SK-N-SH (cell line): ENCODE measurements at regions not wholly inside any gene's neighbourhood (a gene's known extent, or its start where the extent isn't known, plus 50 kb on each side); places are given as distances from the start of the nearest gene placed in this dataset.
"Not testable (repeated sequence)": the region's sequence is repeated elsewhere in the genome, so short reads cannot be mapped to it uniquely, and the experiment has no call there.

Experiments used
- CTCF ChIA-PET: fragments of 300-600, 350-600 bp; formaldehyde crosslinking; extraction: SDS; loops from one replicate; lab custom pipeline; 2021; lab: Yijun Ruan, JAX
- POLR2A ChIA-PET: fragments of 350-600 bp; sonication (Branson Sonifier 250); formaldehyde crosslinking; extraction: SDS; loops from one replicate; lab custom pipeline; 2020; ENCODE audit warnings: antibody characterized with exemption, inconsistent platforms; lab: Yijun Ruan, JAX
- DNase-seq: peaks from one replicate; pipeline ENCODE4 v3.0.0; 2012
- H2AFZ ChIP-seq: fragments of 200-600 bp; sonication (generic); 2 replicates; pipeline ENCODE4 v1.8.1; 2016; ENCODE audit warnings: antibody characterized with exemption, mild to moderate bottlenecking, low read depth
- H3F3A ChIP-seq: fragments of 200-600 bp; sonication (generic); replicated peaks from 2 replicates; pipeline ENCODE3; 2016; ENCODE audit warnings: antibody characterized with exemption, mild to moderate bottlenecking; ENCODE audit not compliant: insufficient read depth
- H3K27ac ChIP-seq, 2 experiments: fragments of 200-500 bp in 1 of 2; fragments of 200-600 bp in 1 of 2; sonication (Bioruptor generic) in 1 of 2; sonication (generic), shearing (Covaris generic) in 1 of 2; 2 replicates each; pipeline versions ENCODE4 v1.5.1 to v1.6.1; 2014 to 2016; ENCODE audit warnings: low read depth in 2 of 2, inconsistent platforms in 1 of 2, low read length in 1 of 2, mild to moderate bottlenecking in 1 of 2, mixed read lengths in 1 of 2
- H3K27me3 ChIP-seq: fragments of 200-600 bp; sonication (generic), shearing (Covaris generic); 2 replicates; pipeline ENCODE4 v1.6.1; 2016; ENCODE audit warnings: mixed run types; ENCODE audit not compliant: insufficient read depth
- H3K36me3 ChIP-seq, 2 experiments: fragments of 200-500 bp in 1 of 2; fragments of 200-600 bp in 1 of 2; sonication (Bioruptor generic) in 1 of 2; sonication (generic) in 1 of 2; replicated peaks in 1 of 2; 2 replicates each; pipeline versions ENCODE3 to v1.5.1; 2014 to 2016; ENCODE audit warnings: low read length in 1 of 2, mild to moderate bottlenecking in 1 of 2; ENCODE audit not compliant: insufficient read depth in 2 of 2, control insufficient read depth in 1 of 2
- H3K4me1 ChIP-seq, 2 experiments: fragments of 200-500 bp in 1 of 2; fragments of 200-600 bp in 1 of 2; sonication (Bioruptor generic) in 1 of 2; sonication (generic), shearing (Covaris generic) in 1 of 2; 2 replicates each; pipeline versions ENCODE4 v1.5.1 to v1.6.1; 2014 to 2016; ENCODE audit warnings: low read depth in 1 of 2, low read length in 1 of 2, mixed run types in 1 of 2; ENCODE audit not compliant: insufficient read depth in 2 of 2, control insufficient read depth in 1 of 2
- H3K4me2 ChIP-seq: fragments of 200-600 bp; sonication (generic), shearing (Covaris generic); 2 replicates; pipeline ENCODE4 v1.6.1; 2017; ENCODE audit warnings: mixed run types
- H3K4me3 ChIP-seq, 2 experiments: fragments of 200-500 bp in 1 of 2; fragments of 200-600 bp in 1 of 2; sonication (Bioruptor generic) in 1 of 2; sonication (generic), shearing (Covaris generic) in 1 of 2; 2 replicates each; pipeline versions ENCODE4 v1.5.1 to v1.8.1; 2014 to 2016; ENCODE audit warnings: low read depth in 2 of 2, inconsistent platforms in 1 of 2, low read length in 1 of 2, mild to moderate bottlenecking in 1 of 2, mixed read lengths in 1 of 2, moderate library complexity in 1 of 2
- H3K79me2 ChIP-seq: fragments of 200-600 bp; sonication (generic); 2 replicates; pipeline ENCODE4 v1.8.1; 2017; ENCODE audit warnings: mild to moderate bottlenecking; ENCODE audit not compliant: insufficient read depth
- H3K9ac ChIP-seq: fragments of 200-600 bp; sonication (generic); 2 replicates; pipeline ENCODE4 v1.6.1; 2017; ENCODE audit warnings: mixed run types
- H3K9me2 ChIP-seq: fragments of 200-600 bp; sonication (generic); 2 replicates; pipeline ENCODE4 v1.6.1; 2017; ENCODE audit warnings: mixed run types
- H3K9me3 ChIP-seq: fragments of 200-600 bp; sonication (generic); 2 replicates; pipeline ENCODE4 v1.6.1; 2017; ENCODE audit warnings: mixed run types, mild to moderate bottlenecking, moderate library complexity
- H4K20me1 ChIP-seq: fragments of 200-600 bp; sonication (generic); 2 replicates; pipeline ENCODE4 v1.6.1; 2017; ENCODE audit warnings: mild to moderate bottlenecking, mixed run types; ENCODE audit not compliant: insufficient read depth
- FOSL2 ChIP-seq: IDR thresholded peaks from 2 replicates; pipeline ENCODE4 v1.4.0; 2012; ENCODE audit warnings: low read depth, mild to moderate bottlenecking, moderate library complexity, borderline replicate concordance
- FOXJ3 ChIP-seq: sonication (generic); formaldehyde crosslinking; IDR thresholded peaks from 2 replicates; pipeline ENCODE4 v1.5.1; 2020; ENCODE audit warnings: mild to moderate bottlenecking, missing genetic modification reagents
- FOXM1 ChIP-seq: IDR thresholded peaks from 2 replicates; pipeline ENCODE4 v1.4.0; 2012; ENCODE audit warnings: low read depth, mild to moderate bottlenecking
- GATA2 ChIP-seq: sonication (generic); formaldehyde crosslinking; IDR thresholded peaks from 2 replicates; pipeline ENCODE4 v1.5.0; 2020; ENCODE audit warnings: mild to moderate bottlenecking, missing genetic modification reagents
- IRF3 ChIP-seq: fragments of 150-350 bp; IDR thresholded peaks from 2 replicates; pipeline ENCODE4 v1.6.1; 2016; ENCODE audit warnings: mild to moderate bottlenecking, low read depth, low read length
- MXI1 ChIP-seq: IDR thresholded peaks from 2 replicates; pipeline ENCODE4 v1.6.1; 2012; ENCODE audit warnings: mild to moderate bottlenecking, low read depth, low read length, improper control_type of control experiment
- NFIC ChIP-seq: IDR thresholded peaks from 2 replicates; pipeline ENCODE4 v1.4.0; 2012; ENCODE audit warnings: borderline replicate concordance
- POLR2AphosphoS5 ChIP-seq: IDR thresholded peaks from 2 replicates; pipeline ENCODE4 v1.6.1; 2012; ENCODE audit warnings: low read depth, low read length
- REST ChIP-seq: IDR thresholded peaks from 2 replicates; pipeline ENCODE4 v1.6.1; 2012; ENCODE audit warnings: mild to moderate bottlenecking, low read depth, low read length, moderate library complexity
- RFX5 ChIP-seq: IDR thresholded peaks from 2 replicates; pipeline ENCODE4 v1.6.1; 2012; ENCODE audit warnings: mild to moderate bottlenecking, improper control_type of control experiment, low read length
- USF1 ChIP-seq: IDR thresholded peaks from 2 replicates; pipeline ENCODE4 v1.4.0; 2012; ENCODE audit warnings: low read depth, borderline replicate concordance
- ZBTB33 ChIP-seq: IDR thresholded peaks from 2 replicates; pipeline ENCODE4 v1.4.0; 2012; ENCODE audit warnings: low read depth, borderline replicate concordance
- WGBS: methylation state at CpG from one replicate; pipeline ENCODE4 v1.1.6; 2017; ENCODE audit warnings: low lambda C conversion rate; 5-methylcytosine and 5-hydroxymethylcytosine counted together

- TF ChIP-seq GATA2: no peak
- no peak for TF ChIP-seq FOXJ3 (CRISPR knock-in tag)
- no peak for TF ChIP-seq POLR2AphosphoS5
- no peak for TF ChIP-seq FOXM1
- no peak for TF ChIP-seq REST
- no peak for TF ChIP-seq RFX5
- TF ChIP-seq NFIC: no peak
- no peak for TF ChIP-seq ZBTB33
- TF ChIP-seq MXI1: no peak
- TF ChIP-seq USF1: no peak
- TF ChIP-seq IRF3: no peak
- TF ChIP-seq FOSL2: no peak
- Histone ChIP-seq H3K27me3 (no peaks in the 10 kb centered on the region), H2AFZ (no peak overlapping the region), H3K9me3 (no peaks in the 10 kb centered on the region), H3K36me3 (no peaks in the 10 kb centered on the region), H3K9ac (no peak overlapping the region), H3K4me2 (no peak overlapping the region), H4K20me1 (no peaks in the 10 kb centered on the region), H3K9me2 (no peaks in the 10 kb centered on the region), H3K4me3 (no peak overlapping the region), H3F3A (peaks cover 3% of the 10 kb centered on the region), H3K27ac (peak overlapping the region in 1 of 2 experiments; percentile 33; a peak in 1 of 4 replicates), H3K4me1 (peaks cover 0 to 6% of the 10 kb centered on the region in 2 experiments; a peak in 2 of 4 replicates), H3K79me2 (no peaks in the 10 kb centered on the region)
- WGBS: 59% methylated on average over 3 of the region's 3 CpGs
- DNase-seq: no peak
- CTCF ChIA-PET: no interaction called here
- POLR2A ChIA-PET: no interaction called here
Observed at GRCh38 chr6:155755452-155755851, 299.8 kb upstream of the NOX3 start.

- H3K4me1 ChIP-seq, H3K9ac ChIP-seq, H3K27ac ChIP-seq, H3K9me3 ChIP-seq, H2AFZ ChIP-seq, H3K4me2 ChIP-seq, H3K9me2 ChIP-seq, DNase-seq, POLR2A ChIA-PET, H3K36me3 ChIP-seq, H4K20me1 ChIP-seq, H3K27me3 ChIP-seq, H3F3A ChIP-seq, H3K4me3 ChIP-seq, H3K79me2 ChIP-seq: not testable (repeated sequence)
- WGBS: 87% methylated on average over 3 of the region's 3 CpGs
- CTCF ChIA-PET: interaction anchor here (0.7 kb wide), 1 partner anchor 19 kb away, joined by 3 read pairs; no protein-coding TSS in a partner anchor
Observed at GRCh38 chr6:155748778-155749177, 293.1 kb upstream of the NOX3 start.
